ENCODE measurements at regions not wholly inside any gene's neighbourhood (a gene's known extent, or its start where the extent isn't known, plus 50 kb on each side); places are given as distances from the start of the nearest gene placed in this dataset.

GRCh38 chr5:105475401-105475800, 1912.8 kb upstream of the NUDT12 start:
- DNase-seq: no peak

GRCh38 chr5:105462377-105462776, 1899.8 kb upstream of the NUDT12 start:
- no peak for DNase-seq

- no peak for DNase-seq
Measured at GRCh38 chr5:105460721-105461120, 1898.1 kb upstream of the NUDT12 start.

- peak; percentile 26 for DNase-seq
Measured at GRCh38 chr5:105453216-105453807, 1890.7 kb upstream of the NUDT12 start.

GRCh38 chr5:105448271-105448670, 1885.7 kb upstream of the NUDT12 start:
- no peak for DNase-seq

GRCh38 chr5:105430516-105430915, 1867.9 kb upstream of the NUDT12 start:
- DNase-seq: peak; percentile 11

- DNase-seq: peak; percentile 82
Measured at GRCh38 chr5:105428451-105429380, 1866.1 kb upstream of the NUDT12 start.

GRCh38 chr5:105414067-105414466, 1851.5 kb upstream of the NUDT12 start:
- no peak for DNase-seq

- DNase-seq: no peak
Measured at GRCh38 chr5:105413406-105413990, 1850.9 kb upstream of the NUDT12 start.

- no peak for DNase-seq
Measured at GRCh38 chr5:105409695-105410094, 1847.1 kb upstream of the NUDT12 start.

- no peak for DNase-seq
Measured at GRCh38 chr5:105407200-105407599, 1844.6 kb upstream of the NUDT12 start.

- peak; percentile 3 for DNase-seq
Measured at GRCh38 chr5:105397749-105398148, 1835.2 kb upstream of the NUDT12 start.

- DNase-seq: no peak
Measured at GRCh38 chr5:105392710-105393149, 1830.1 kb upstream of the NUDT12 start.

GRCh38 chr5:105392122-105392709, 1829.6 kb upstream of the NUDT12 start:
- DNase-seq: no peak

GRCh38 chr5:105380126-105380525, 1817.5 kb upstream of the NUDT12 start:
- no peak for DNase-seq

- DNase-seq: no peak
Measured at GRCh38 chr5:105371169-105371568, 1808.6 kb upstream of the NUDT12 start.

GRCh38 chr5:105350486-105351140, 1788.0 kb upstream of the NUDT12 start:
- no peak for DNase-seq

GRCh38 chr5:105331558-105331957, 1769.0 kb upstream of the NUDT12 start:
- DNase-seq: no peak

- DNase-seq: no peak
Measured at GRCh38 chr5:105330185-105330584, 1767.6 kb upstream of the NUDT12 start.

- DNase-seq: no peak
Measured at GRCh38 chr5:105304859-105305258, 1742.3 kb upstream of the NUDT12 start.

- no peak for DNase-seq
Measured at GRCh38 chr5:105288946-105289345, 1726.4 kb upstream of the NUDT12 start.

- DNase-seq: no peak
Measured at GRCh38 chr5:105283134-105283533, 1720.5 kb upstream of the NUDT12 start.

GRCh38 chr5:105274079-105274478, 1711.5 kb upstream of the NUDT12 start:
- DNase-seq: no peak

Data from eye (tissue), 1 donor.